GM18951 (cell line): ENCODE measurements at regions not wholly inside any gene's neighbourhood (a gene's known extent, or its start where the extent isn't known, plus 50 kb on each side); places are given as distances from the start of the nearest gene placed in this dataset.
"Not testable (repeated sequence)": the region's sequence is repeated elsewhere in the genome, so short reads cannot be mapped to it uniquely, and the experiment has no call there.

Experiments
- POLR2A ChIP-seq: IDR thresholded peaks from 4 replicates; pipeline ENCODE4 v1.6.1; 2011; ENCODE audit warnings: mild to moderate bottlenecking; ENCODE audit not compliant: insufficient read length, insufficient read depth; ENCODE audit errors: extremely low read depth
- in situ Hi-C: fragments of 300-500 bp; cut with MboI; formaldehyde crosslinking; loops from one replicate; pipeline ENCODE4 v1.12.0; 2022; ENCODE audit warnings: low sequenced_read_pairs, mixed read lengths, inconsistent platforms; ENCODE audit not compliant: unreplicated experiment

- no peak for TF ChIP-seq POLR2A
- in situ Hi-C loops, result no loop called here
Measured at GRCh38 chr5:39697881-39698280, 273.1 kb upstream of the DAB2 start.

DNA sequence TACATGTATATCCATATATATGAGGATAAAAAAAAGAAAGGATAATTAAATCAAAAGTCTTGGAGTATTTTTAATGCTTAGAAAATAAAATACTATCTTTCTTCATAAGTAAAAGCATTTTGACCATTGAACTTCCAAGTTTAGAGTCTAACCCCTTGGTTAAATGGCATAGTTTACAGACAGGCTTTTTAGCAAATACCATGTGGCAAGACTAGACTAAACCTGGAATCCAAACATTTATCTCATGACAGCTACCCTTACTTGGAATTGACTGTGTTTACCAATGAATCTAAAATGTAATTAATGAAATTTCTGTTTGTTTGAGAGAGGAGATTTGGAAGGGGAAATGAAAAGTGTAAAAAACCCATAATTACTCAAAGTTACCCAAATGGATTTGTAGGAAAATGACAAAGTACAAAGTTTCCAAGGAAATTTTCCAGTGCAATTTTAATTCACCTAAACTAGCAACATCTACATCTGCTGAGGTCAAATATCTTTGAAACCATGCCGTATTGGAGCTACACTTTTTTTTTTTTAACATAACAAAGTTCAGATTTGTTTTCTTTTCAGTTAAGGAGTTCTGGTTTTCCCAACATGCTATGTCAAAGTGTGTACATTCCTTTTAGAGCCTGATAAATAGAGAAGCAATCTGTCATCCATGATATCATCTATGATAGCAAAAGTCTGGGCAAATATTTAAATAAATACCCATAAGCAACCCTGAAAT, 272.1 kb upstream of the DAB2 start:
- TF ChIP-seq POLR2A, result no peak
- in situ Hi-C loops, result no loop called here

DNA sequence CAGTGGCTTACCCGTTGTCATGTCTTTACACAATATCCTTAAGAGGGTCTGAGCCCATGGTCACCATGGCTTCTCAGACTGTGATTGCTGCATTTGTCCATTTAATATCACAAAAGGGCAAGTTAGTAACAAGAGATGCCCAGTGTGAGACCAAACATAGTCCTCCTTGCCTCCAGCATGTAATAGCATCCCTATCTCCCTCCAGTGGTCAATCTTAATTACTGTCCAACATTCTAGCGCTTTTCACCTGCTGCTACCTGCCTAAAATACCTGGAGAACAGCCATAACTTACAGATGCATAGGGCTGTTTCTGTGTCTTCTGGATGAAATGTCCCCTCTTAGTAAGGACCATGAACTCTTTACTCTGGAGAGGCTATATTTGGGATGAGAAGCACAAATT, 267.2 kb upstream of the DAB2 start:
- TF ChIP-seq POLR2A, result no peak

DNA sequence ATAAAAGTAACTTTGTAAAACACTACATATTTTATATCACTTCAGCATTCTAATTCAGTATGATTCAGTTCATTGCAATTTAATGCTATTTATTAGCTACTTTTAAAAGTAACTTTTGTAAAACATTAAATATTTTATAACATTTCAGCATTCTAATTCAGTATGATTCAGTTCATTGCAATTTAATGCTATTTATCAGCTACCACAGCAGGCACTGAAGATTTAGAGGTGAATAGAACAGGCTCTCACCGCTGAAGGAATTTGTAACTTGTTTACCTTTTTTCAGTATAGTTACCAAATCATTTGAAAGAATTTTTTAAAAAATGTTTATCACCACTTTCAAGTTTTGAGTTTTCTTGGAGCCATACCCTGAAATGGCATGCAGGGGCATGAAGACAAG, 266.4 kb upstream of the DAB2 start:
- in situ Hi-C loops, result no loop called here
- no peak for TF ChIP-seq POLR2A

More for the DNA sequence above, 267.2 kb upstream of the DAB2 start:
- in situ Hi-C loops, result no loop called here

GRCh38 chr5:39689919-39690318, 265.1 kb upstream of the DAB2 start:
- no peak for TF ChIP-seq POLR2A
- in situ Hi-C loops, result no loop called here

DNA sequence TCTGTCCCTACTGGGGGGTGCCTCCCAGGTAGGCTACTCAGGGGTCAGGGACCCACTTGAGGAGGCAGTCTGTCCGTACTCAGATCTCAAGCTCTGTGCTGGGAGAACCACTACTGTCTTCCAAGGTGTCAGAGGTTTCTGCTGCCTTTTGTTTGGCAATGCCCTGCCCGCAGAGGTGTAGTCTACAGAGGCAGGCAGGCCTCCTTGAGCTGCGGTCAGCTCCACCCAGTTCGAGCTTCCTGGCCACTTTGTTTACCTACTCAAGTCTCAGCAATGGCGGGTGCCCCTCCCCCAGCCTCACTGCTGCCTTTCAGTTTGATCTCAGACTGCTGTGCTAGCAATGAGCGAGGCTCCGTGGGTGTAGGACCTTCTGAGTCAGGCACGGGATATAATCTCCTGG, 263.1 kb upstream of the DAB2 start:
- in situ Hi-C loops, result not testable (repeated sequence)

DNA sequence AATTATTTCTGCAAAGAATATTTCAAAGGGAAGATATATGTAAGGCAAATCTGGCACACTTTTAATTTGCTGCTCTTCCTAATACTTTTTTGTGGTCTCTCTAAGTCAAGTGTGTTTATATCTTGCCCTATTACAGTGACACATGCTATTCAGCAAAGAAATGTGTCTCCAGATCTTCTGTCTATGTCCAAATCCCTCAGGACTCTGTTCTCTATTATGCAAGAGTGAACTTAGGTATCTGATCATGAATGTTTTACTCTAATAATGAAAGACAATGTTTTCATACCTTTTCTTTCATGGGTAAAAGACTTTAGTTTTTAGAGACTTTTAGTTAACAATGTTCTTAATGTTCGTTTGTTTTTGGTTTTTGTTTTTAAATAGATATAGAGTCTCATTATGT, 255.4 kb upstream of the DAB2 start:
- in situ Hi-C loops, result no loop called here

GRCh38 chr5:39678534-39678933, 253.8 kb upstream of the DAB2 start:
- in situ Hi-C loops, result no loop called here
- TF ChIP-seq POLR2A, result no peak

More for the DNA sequence above, 255.4 kb upstream of the DAB2 start:
- no peak for TF ChIP-seq POLR2A

DNA sequence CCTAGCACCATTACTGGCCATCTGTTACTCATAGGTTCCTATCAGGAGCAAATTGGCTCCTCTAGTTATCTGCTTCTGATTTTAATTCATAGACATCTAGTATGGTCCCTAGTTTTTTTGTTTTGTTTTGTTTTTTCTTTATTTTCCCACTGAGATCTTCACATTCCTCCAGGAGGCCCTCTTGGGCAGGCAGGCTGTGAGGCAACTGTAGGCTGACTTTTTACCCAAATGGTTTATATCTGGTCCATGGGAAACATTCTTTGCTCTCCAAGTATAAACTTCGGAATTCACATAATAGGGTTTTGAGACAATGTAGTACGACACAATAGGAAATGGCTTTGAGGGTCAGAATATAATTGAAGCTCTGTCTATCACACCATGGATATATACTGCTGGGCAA, 250.9 kb upstream of the DAB2 start:
- TF ChIP-seq POLR2A, result no peak
- in situ Hi-C loops, result no loop called here

- in situ Hi-C loops, result no loop called here
- TF ChIP-seq POLR2A, result no peak
Measured at GRCh38 chr5:39674209-39675082, 249.7 kb upstream of the DAB2 start.

DNA sequence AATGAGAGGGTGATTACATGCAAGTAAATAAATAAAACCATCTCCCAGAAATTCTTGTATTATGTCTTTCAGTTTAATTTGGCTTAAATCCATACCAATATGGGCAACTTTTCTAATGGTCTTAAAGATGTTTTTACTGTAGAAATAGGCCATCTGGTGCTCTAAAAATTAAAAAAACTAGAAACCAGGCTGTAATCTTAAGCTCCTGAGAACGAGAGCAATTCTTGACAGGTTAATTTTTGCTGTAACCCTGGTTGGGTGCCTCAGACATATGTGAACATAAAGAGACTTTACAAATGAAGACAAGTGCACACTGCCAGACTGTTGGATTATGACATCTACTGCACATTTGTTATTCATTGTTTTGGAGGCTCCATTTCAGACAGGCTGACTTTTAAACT, 246.8 kb upstream of the DAB2 start:
- TF ChIP-seq POLR2A, result no peak
- in situ Hi-C loops, result no loop called here

DNA sequence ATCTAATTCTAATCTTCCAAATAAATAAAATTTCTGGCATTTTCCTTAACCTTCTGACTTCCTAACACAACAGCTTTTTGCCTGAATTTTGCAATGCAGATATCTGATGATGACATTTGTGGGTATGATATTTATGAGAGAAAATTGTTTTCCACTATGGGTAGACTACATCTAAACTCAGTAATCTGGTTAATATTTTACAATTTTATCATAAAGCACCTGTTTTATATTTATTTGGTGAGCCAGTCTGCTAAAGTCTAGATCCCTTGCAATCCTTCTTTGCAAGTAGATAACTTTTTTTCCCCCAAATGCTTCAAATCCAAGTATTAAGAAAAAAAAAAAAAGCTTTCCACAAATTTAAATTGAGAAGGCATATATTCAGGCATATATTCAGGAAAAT, 246.2 kb upstream of the DAB2 start:
- in situ Hi-C loops, result no loop called here

GRCh38 chr5:39670391-39670790, 245.6 kb upstream of the DAB2 start:
- no peak for TF ChIP-seq POLR2A
- in situ Hi-C loops, result no loop called here

More for the DNA sequence above, 246.2 kb upstream of the DAB2 start:
- no peak for TF ChIP-seq POLR2A

DNA sequence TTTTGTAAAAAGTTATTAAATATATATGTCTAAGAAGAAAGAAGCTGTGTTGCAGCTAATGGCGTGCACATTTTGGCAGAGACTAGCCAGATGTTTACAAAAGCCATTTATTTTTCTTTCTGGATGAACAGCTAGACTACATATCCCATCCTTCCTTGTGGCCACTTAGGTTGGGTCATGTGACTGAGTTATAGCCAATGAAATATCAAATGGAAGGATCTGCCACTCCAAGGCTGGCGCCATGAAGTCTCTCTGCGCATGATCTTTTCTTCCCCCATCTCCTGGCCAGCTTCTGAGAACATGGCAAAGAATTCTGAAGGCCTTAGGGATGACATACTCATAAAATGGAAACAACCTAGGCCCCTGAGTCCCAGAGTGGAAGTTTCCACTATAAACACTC, 244.2 kb upstream of the DAB2 start:
- in situ Hi-C loops, result no loop called here
- no peak for TF ChIP-seq POLR2A
